A673 (cell line): ENCODE measurements at regions not wholly inside any gene's neighbourhood (a gene's known extent, or its start where the extent isn't known, plus 50 kb on each side); places are given as distances from the start of the nearest gene placed in this dataset.

Experiments
- BruUV-seq: library from RNA; stranded (reverse); fragments of 400-500 nt; replicated peaks from 2 replicates; lab custom pipeline; 2021; lab: Mats Ljungman, UMichigan
- CTCF ChIA-PET: fragments of 300-600 bp; sonication (Branson Sonifier 250); formaldehyde crosslinking; loops from one replicate; lab custom pipeline; 2022; ENCODE audit warnings: antibody characterized with exemption; lab: Charles Lee
- POLR2A ChIA-PET: fragments of 300-600 bp; sonication (Branson Sonifier 250); formaldehyde crosslinking; loops from one replicate; lab custom pipeline; 2022; ENCODE audit warnings: antibody characterized with exemption; ENCODE audit not compliant: low non-redundant PET; lab: Charles Lee
- DNase-seq: peaks from one replicate; pipeline ENCODE4 v3.0.0-alpha.2; 2015; ENCODE audit warnings: low spot score
- H3K27ac ChIP-seq: fragments of 200-600 bp; sonication (generic); 2 replicates; pipeline ENCODE4 v1.5.1; 2016; ENCODE audit warnings: mixed run types, low read depth, mild to moderate bottlenecking, mixed read lengths, antibody characterized with exemption, low read length; ENCODE audit not compliant: poor library complexity, severe bottlenecking
- H3K27me3 ChIP-seq: fragments of 200-600 bp; sonication (generic); replicated peaks from 2 replicates; pipeline ENCODE4 v1.6.1; 2017; ENCODE audit warnings: mixed run types, low read depth, mild to moderate bottlenecking, mixed read lengths, antibody characterized with exemption, low read length; ENCODE audit not compliant: insufficient read depth, poor library complexity
- H3K36me3 ChIP-seq: fragments of 200-600 bp; sonication (generic); 2 replicates; pipeline ENCODE4 v1.6.1; 2016; ENCODE audit warnings: mixed run types, mild to moderate bottlenecking, mixed read lengths, antibody characterized with exemption, low read length; ENCODE audit not compliant: insufficient read depth, poor library complexity, severe bottlenecking
- H3K4me1 ChIP-seq: fragments of 200-600 bp; sonication (generic); 2 replicates; pipeline ENCODE4 v1.6.1; 2017; ENCODE audit warnings: mixed run types, mild to moderate bottlenecking, mixed read lengths, antibody characterized with exemption, low read length; ENCODE audit not compliant: insufficient read depth, poor library complexity, severe bottlenecking
- H3K4me3 ChIP-seq: fragments of 200-600 bp; sonication (generic); 2 replicates; pipeline ENCODE4 v1.5.1; 2016; ENCODE audit warnings: low read depth, mixed run types, mild to moderate bottlenecking, mixed read lengths, low read length; ENCODE audit not compliant: poor library complexity, severe bottlenecking
- H3K9me3 ChIP-seq: fragments of 200-600 bp; sonication (generic); 2 replicates; pipeline ENCODE4 v1.6.1; 2016; ENCODE audit warnings: mixed run types, low read depth, mild to moderate bottlenecking, mixed read lengths, antibody characterized with exemption, low read length; ENCODE audit not compliant: poor library complexity, severe bottlenecking
- CTCF ChIP-seq: fragments of 300-800, 200-600 bp; sonication (generic); conservative IDR thresholded peaks from 2 replicates; pipeline ENCODE4 v1.5.1; 2017; ENCODE audit warnings: low read depth, mild to moderate bottlenecking, antibody characterized with exemption, low read length, moderate library complexity, mixed read lengths
- EZH2 ChIP-seq: fragments of 200-600 bp; sonication (generic); IDR thresholded peaks from 2 replicates; pipeline ENCODE4 v1.6.1; 2017; ENCODE audit warnings: borderline replicate concordance, low read depth, mild to moderate bottlenecking, mixed read lengths, antibody characterized with exemption, low read length; ENCODE audit not compliant: poor library complexity, severe bottlenecking
- intact Hi-C: fragments of 100-400 bp; cut with micrococcal nuclease; formaldehyde crosslinking; loops from one replicate; pipeline ENCODE4 v1.10.0; 2022; ENCODE audit not compliant: unreplicated experiment

GRCh38 chr16:8088820-8089338 lies 501.4 kb downstream of the TMEM114 start:
- H3K4me3 ChIP-seq: no peak overlapping the region
- no peaks in the 10 kb centered on the region for H3K4me1 ChIP-seq
- DNase-seq: no peak
- H3K27ac ChIP-seq: no peak overlapping the region
- TF ChIP-seq CTCF (no peak), EZH2 (no peak)
- ChIA-PET POLR2A (no interaction called here), CTCF (no interaction called here)
- no peaks in the 10 kb centered on the region for H3K36me3 ChIP-seq
- BruUV-seq: no TSS peak
- no peaks in the 10 kb centered on the region for H3K27me3 ChIP-seq
- no peaks in the 10 kb centered on the region for H3K9me3 ChIP-seq
- intact Hi-C loops: no loop called here

- Histone ChIP-seq H3K36me3 (no peaks in the 10 kb centered on the region), H3K4me1 (no peaks in the 10 kb centered on the region), H3K4me3 (no peak overlapping the region), H3K27me3 (no peaks in the 10 kb centered on the region), H3K9me3 (no peaks in the 10 kb centered on the region), H3K27ac (no peak overlapping the region)
- intact Hi-C loops: no loop called here
- TF ChIP-seq EZH2 (no peak), CTCF (no peak)
- BruUV-seq: no TSS peak
- POLR2A ChIA-PET: no interaction called here
- no peak for DNase-seq
- CTCF ChIA-PET: no interaction called here
Observed at GRCh38 chr16:8087597-8088289, 502.6 kb downstream of the TMEM114 start.

GRCh38 chr16:8087146-8087545 lies 503.2 kb downstream of the TMEM114 start:
- H3K27me3 ChIP-seq: no peaks in the 10 kb centered on the region
- no peak overlapping the region for H3K4me3 ChIP-seq
- intact Hi-C loops: no loop called here
- no peak overlapping the region for H3K27ac ChIP-seq
- no TSS peak for BruUV-seq
- no peak for DNase-seq
- no peaks in the 10 kb centered on the region for H3K4me1 ChIP-seq
- POLR2A ChIA-PET: no interaction called here
- H3K36me3 ChIP-seq: no peaks in the 10 kb centered on the region
- CTCF ChIA-PET: no interaction called here
- no peaks in the 10 kb centered on the region for H3K9me3 ChIP-seq
- no peak for TF ChIP-seq EZH2
- TF ChIP-seq CTCF: no peak
